Psoas muscle (tissue), 7 donors: ENCODE measurements at regions not wholly inside any gene's neighbourhood (a gene's known extent, or its start where the extent isn't known, plus 50 kb on each side); places are given as distances from the start of the nearest gene placed in this dataset.

ENCODE experiments used
- ATAC-seq, 4 donors: fragments of 200-7000 bp; cut with Tn5 transposase; one replicate each; pipeline ENCODE4 v1.9.1; 2020; ENCODE audit warnings: moderate library complexity in 3 of 4, mild to moderate bottlenecking in 2 of 4
- DNase-seq, 2 donors: peaks; one replicate each; pipeline ENCODE4 v3.0.0-alpha.2; 2020
- H3K27ac ChIP-seq: fragments of 200-600 bp; one replicate; pipeline ENCODE4 v1.8.0; 2022
- H3K27me3 ChIP-seq, 3 donors: fragments of 200-600 bp in 1 of 3; one replicate each; pipeline versions ENCODE4 v1.6.1 to v1.8.0; 2013 to 2022; ENCODE audit warnings: low read length in 2 of 3, mild to moderate bottlenecking in 2 of 3, moderate library complexity in 1 of 3; ENCODE audit not compliant: insufficient read depth in 3 of 3
- H3K36me3 ChIP-seq, 2 donors: fragments of 200-600 bp in 1 of 2; one replicate each; pipeline versions ENCODE4 v1.6.1 to v1.8.0; 2013 to 2022; ENCODE audit warnings: low read depth in 1 of 2, mild to moderate bottlenecking in 1 of 2, moderate library complexity in 1 of 2; ENCODE audit not compliant: insufficient read depth in 1 of 2
- H3K4me1 ChIP-seq: fragments of 200-600 bp; one replicate; pipeline ENCODE4 v1.8.0; 2022
- H3K4me3 ChIP-seq: fragments of 200-600 bp; one replicate; pipeline ENCODE4 v1.8.0; 2022; ENCODE audit warnings: mild to moderate bottlenecking
- H3K9me3 ChIP-seq: fragments of 200-600 bp; one replicate; pipeline ENCODE4 v1.8.0; 2022
- WGBS, 3 donors: extraction: QIAGEN DNeasy Blood & Tissue Kit; methylation state at CpG; one replicate each; pipeline versions ENCODE4 v1.1.6 to v1.1.7; 2013; 5-methylcytosine and 5-hydroxymethylcytosine counted together
- intact Hi-C, 2 donors: fragments of 100-400 bp; cut with DNase I; formaldehyde crosslinking; loops; one replicate each; pipeline versions ENCODE4 v1.11.0 to v1.14.2; 2022
- TF ChIP-seq, protein P1 (sequence below): fragments of 200-600 bp; IDR thresholded peaks from one replicate; pipeline ENCODE4 v1.8.0; 2022; ENCODE audit warnings: antibody characterized with exemption
- donor health status: healthy with polysubstance abuse.
- donor health status: DM: no; HTN: no; CAD: no; lungs with moderate emphysema.
- donor health status: Bipolar disorder and iron deficiency.
- donor health status: healthy.
- donor health status: DM: yes; HTN: yes; CAD: no.
- donor health status: DM: no; HTN: no; CAD: no.
- donor health status: DM: yes; HTN: yes; CAD: no.

DNA sequence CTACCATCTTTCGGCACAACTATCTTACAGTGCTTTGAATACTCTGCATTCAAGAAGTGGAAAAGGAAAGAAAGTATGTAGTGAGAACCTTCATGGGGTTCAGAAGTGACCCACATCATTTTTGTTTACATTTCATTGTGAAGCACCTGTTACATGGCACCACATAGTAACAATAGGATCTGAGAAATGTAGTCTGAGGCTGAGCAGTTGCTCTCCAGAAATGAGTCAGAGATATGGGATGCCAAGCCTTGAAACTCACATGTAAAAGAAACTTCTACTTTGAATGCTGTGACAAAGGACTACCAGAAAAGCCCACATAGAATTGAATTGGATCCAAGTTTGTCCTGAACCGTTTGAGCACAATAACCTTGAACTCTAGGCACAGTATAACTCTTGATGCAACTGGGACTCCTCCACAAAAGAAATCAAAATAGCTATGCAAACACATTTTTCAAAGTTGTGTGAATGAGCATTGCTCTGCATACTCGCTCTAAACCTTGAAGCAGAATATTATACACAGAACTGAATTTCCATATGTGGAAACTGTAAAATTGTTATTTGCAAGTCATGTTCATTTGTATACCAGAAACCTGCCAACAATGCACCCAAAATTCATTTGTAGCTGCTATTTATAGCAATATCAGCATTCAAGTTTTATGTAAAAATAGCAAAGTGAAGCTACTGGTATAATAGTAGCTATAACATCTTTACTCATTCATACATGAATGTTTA, 400.9 kb upstream of the POU3F2 start:
- WGBS, 3 donors: 81 to 84% (median 83%) methylated on average over 3 of the region's 3 CpGs
- ATAC-seq: no peak
- Histone ChIP-seq H3K9me3 (no peaks in the 10 kb centered on the region), H3K4me3 (no peak overlapping the region), H3K4me1 (no peaks in the 10 kb centered on the region), H3K27ac (no peak overlapping the region), H3K36me3 (no peaks in the 10 kb centered on the region), H3K27me3 (no peaks in the 10 kb centered on the region)
- intact Hi-C loops: no loop called here
- TF ChIP-seq, protein P1, sequence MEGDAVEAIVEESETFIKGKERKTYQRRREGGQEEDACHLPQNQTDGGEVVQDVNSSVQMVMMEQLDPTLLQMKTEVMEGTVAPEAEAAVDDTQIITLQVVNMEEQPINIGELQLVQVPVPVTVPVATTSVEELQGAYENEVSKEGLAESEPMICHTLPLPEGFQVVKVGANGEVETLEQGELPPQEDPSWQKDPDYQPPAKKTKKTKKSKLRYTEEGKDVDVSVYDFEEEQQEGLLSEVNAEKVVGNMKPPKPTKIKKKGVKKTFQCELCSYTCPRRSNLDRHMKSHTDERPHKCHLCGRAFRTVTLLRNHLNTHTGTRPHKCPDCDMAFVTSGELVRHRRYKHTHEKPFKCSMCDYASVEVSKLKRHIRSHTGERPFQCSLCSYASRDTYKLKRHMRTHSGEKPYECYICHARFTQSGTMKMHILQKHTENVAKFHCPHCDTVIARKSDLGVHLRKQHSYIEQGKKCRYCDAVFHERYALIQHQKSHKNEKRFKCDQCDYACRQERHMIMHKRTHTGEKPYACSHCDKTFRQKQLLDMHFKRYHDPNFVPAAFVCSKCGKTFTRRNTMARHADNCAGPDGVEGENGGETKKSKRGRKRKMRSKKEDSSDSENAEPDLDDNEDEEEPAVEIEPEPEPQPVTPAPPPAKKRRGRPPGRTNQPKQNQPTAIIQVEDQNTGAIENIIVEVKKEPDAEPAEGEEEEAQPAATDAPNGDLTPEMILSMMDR: no peak
- no peak for DNase-seq

DNA sequence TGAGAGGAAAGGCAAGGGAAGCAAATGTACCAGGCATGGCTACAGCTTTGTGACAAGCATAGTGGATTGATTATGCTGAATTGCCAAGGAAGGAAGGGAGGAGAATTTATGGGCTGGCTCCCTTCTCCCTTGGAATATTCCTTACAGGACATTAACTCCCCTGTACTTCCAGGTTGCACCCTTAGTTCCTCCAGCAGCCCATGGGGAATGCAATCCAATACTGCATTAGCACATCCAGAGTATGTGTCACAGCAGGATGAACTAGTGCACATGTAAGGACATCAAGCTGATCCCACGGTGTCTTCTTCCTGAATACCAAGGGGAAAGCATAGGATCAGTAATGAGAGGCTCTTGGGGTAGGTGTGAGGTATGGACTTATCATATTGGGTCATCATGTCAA, 390.7 kb upstream of the POU3F2 start:
- H3K36me3 ChIP-seq: no peaks in the 10 kb centered on the region
- no peak for DNase-seq
- 61 to 65% (median 65%) methylated on average over 1 of the region's 1 CpG for WGBS, 3 donors
- TF ChIP-seq, protein P1: no peak
- no peaks in the 10 kb centered on the region for H3K9me3 ChIP-seq
- H3K4me3 ChIP-seq: no peak overlapping the region
- no peak overlapping the region for H3K27ac ChIP-seq
- H3K4me1 ChIP-seq: no peaks in the 10 kb centered on the region
- intact Hi-C loops: no loop called here
- no peak for ATAC-seq
- no peaks in the 10 kb centered on the region for H3K27me3 ChIP-seq

DNA sequence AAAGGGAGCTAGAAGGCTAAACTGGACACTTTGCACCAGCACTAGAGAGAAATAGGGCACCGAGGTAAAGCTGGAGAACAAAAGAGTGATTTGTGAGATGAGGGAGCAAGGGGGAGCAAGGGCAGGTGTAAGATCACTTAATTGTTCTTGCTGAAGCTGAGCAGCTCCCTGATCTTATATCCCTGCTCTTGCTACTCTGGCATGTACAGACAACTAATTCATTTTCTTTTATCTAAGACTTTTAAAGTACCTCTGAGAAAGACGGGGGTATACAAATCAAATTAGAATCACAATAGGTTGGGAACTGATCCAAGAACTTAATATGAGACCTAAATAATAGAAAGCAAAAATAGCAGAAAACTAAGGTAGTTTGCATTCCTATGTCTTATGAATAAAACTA, 381.7 kb upstream of the POU3F2 start:
- Histone ChIP-seq H3K4me3 (no peak overlapping the region), H3K27ac (no peak overlapping the region), H3K9me3 (no peaks in the 10 kb centered on the region), H3K36me3 (no peaks in the 10 kb centered on the region), H3K27me3 (no peaks in the 10 kb centered on the region), H3K4me1 (no peaks in the 10 kb centered on the region)
- DNase-seq: no peak
- intact Hi-C loops: no loop called here
- no peak for ATAC-seq
- TF ChIP-seq, protein P1: no peak
- 39 to 47% (median 47%) methylated on average over 2 of the region's 2 CpGs for WGBS, 3 donors

DNA sequence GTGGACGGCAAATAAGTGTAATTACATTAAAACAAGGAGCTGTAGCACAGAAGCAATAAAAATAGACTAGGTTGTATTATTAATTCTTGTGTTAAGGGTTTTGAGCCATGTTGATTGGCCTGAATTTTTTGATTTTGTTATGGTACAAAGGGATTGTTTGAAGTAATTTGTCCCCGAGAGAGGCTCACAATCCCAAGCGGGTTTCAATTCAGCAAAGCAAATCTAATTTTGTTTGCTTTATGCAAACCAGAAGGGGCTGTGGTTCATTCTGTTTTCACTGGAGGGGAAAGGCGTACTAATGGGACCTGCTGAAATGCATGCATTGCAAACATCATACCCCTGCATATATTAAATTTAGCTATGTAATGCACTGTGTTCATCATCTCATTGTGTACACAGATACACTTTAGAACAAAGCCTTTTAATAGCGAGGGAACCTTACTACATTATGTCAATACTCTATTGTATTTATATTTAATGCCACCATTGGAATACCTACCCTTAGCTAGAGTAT, 379.5 kb upstream of the POU3F2 start:
- 74 to 86% (median 77%) methylated on average over 5 of the region's 5 CpGs for WGBS, 3 donors
- intact Hi-C loops: no loop called here

More for the DNA sequence above, 379.5 kb upstream of the POU3F2 start:
- Histone ChIP-seq H3K27me3 (no peaks in the 10 kb centered on the region), H3K36me3 (no peaks in the 10 kb centered on the region), H3K4me1 (no peaks in the 10 kb centered on the region), H3K9me3 (no peaks in the 10 kb centered on the region), H3K4me3 (no peak overlapping the region), H3K27ac (no peak overlapping the region)
- no peak for ATAC-seq
- DNase-seq: no peak
- TF ChIP-seq, protein P1: no peak
